SK-N-MC (cell line): ENCODE measurements at regions not wholly inside any gene's neighbourhood (a gene's known extent, or its start where the extent isn't known, plus 50 kb on each side); places are given as distances from the start of the nearest gene placed in this dataset.

Source experiments
- DNase-seq: peaks from one replicate; pipeline ENCODE4 v3.0.0-alpha.2; 2011; ENCODE audit warnings: low read depth, low spot score
- H3K27ac ChIP-seq: fragments of 200-600 bp; sonication (generic); 2 replicates; pipeline ENCODE4 v1.5.1; 2016; ENCODE audit warnings: mixed run types
- H3K36me3 ChIP-seq: fragments of 200-600 bp; sonication (generic); 2 replicates; pipeline ENCODE4 v1.6.1; 2017; ENCODE audit warnings: antibody characterized with exemption, low read length, mixed read lengths; ENCODE audit not compliant: insufficient read depth
- H3K4me3 ChIP-seq: fragments of 200-600 bp; sonication (generic); 2 replicates; pipeline ENCODE4 v1.5.1; 2016
- H3K9ac ChIP-seq: fragments of 200-600 bp; sonication (generic); 2 replicates; pipeline ENCODE4 v1.8.0; 2017; ENCODE audit warnings: mixed run types, mixed read lengths; ENCODE audit not compliant: insufficient read length
- H3K9me3 ChIP-seq: fragments of 200-600 bp; sonication (generic); 2 replicates; pipeline ENCODE4 v1.6.1; 2017; ENCODE audit warnings: low read depth, mild to moderate bottlenecking, antibody characterized with exemption, low read length, moderate library complexity, mixed read lengths
- EZH2 ChIP-seq: fragments of 200-600 bp; sonication (generic); IDR thresholded peaks from one replicate; pipeline ENCODE4 v1.6.1; 2017; ENCODE audit warnings: antibody characterized with exemption
- FOXP2 ChIP-seq: optimal IDR thresholded peaks from 2 replicates; pipeline ENCODE3; 2011; ENCODE audit warnings: mild to moderate bottlenecking, moderate library complexity; ENCODE audit not compliant: insufficient read depth; ENCODE audit errors: extremely low read length, control extremely low read depth
- POLR2AphosphoS5 ChIP-seq: IDR thresholded peaks from 2 replicates; pipeline ENCODE4 v1.6.1; 2012; ENCODE audit warnings: mild to moderate bottlenecking, low read depth, low read length, borderline replicate concordance

GRCh38 chr6:101268541-101268940 is 125.0 kb upstream of the GRIK2 start:
- DNase-seq: no peak

GRCh38 chr6:101275251-101275650 is 118.3 kb upstream of the GRIK2 start:
- no peak overlapping the region for H3K27ac ChIP-seq
- H3K9ac ChIP-seq: no peak overlapping the region
- no peak overlapping the region for H3K4me3 ChIP-seq
- H3K9me3 ChIP-seq: peaks cover 3% of the 10 kb centered on the region; the same call in 1 of the 2 replicates
- H3K36me3 ChIP-seq: no peaks in the 10 kb centered on the region
- no peak for DNase-seq
- no peak for TF ChIP-seq POLR2AphosphoS5
- TF ChIP-seq EZH2: no peak
- no peak for TF ChIP-seq FOXP2

More at GRCh38 chr6:101268541-101268940, 125.0 kb upstream of the GRIK2 start:
- H3K9ac ChIP-seq: no peak overlapping the region
- TF ChIP-seq EZH2: no peak
- no peak for TF ChIP-seq POLR2AphosphoS5
- no peak for TF ChIP-seq FOXP2
- H3K36me3 ChIP-seq: no peaks in the 10 kb centered on the region; the same call in 1 of the 2 replicates
- H3K4me3 ChIP-seq: no peak overlapping the region
- peaks cover 2% of the 10 kb centered on the region; the same call in 1 of the 2 replicates for H3K9me3 ChIP-seq
- H3K27ac ChIP-seq: no peak overlapping the region

- no peak overlapping the region for H3K27ac ChIP-seq
- H3K9me3 ChIP-seq: peaks cover 3% of the 10 kb centered on the region; the same call in 1 of the 2 replicates
- no peaks in the 10 kb centered on the region for H3K36me3 ChIP-seq
- H3K4me3 ChIP-seq: no peak overlapping the region
- H3K9ac ChIP-seq: no peak overlapping the region
- no peak for DNase-seq
- no peak for TF ChIP-seq EZH2
- no peak for TF ChIP-seq FOXP2
- TF ChIP-seq POLR2AphosphoS5: no peak
These were observed 117.4 kb upstream of the GRIK2 start for GRCh38 chr6:101276066-101276465.

- H3K36me3 ChIP-seq: no peaks in the 10 kb centered on the region
- H3K9me3 ChIP-seq: no peaks in the 10 kb centered on the region
- DNase-seq: no peak
- no peak overlapping the region for H3K9ac ChIP-seq
- no peak overlapping the region for H3K27ac ChIP-seq
- no peak overlapping the region for H3K4me3 ChIP-seq
- no peak for TF ChIP-seq EZH2
- no peak for TF ChIP-seq POLR2AphosphoS5
- TF ChIP-seq FOXP2: no peak
These were observed 114.1 kb upstream of the GRIK2 start for GRCh38 chr6:101279410-101279809.

- Histone ChIP-seq H3K4me3 (no peak overlapping the region), H3K9ac (no peak overlapping the region), H3K27ac (no peak overlapping the region), H3K36me3 (no peaks in the 10 kb centered on the region), H3K9me3 (no peaks in the 10 kb centered on the region)
- no peak for TF ChIP-seq FOXP2
- TF ChIP-seq EZH2: no peak
- TF ChIP-seq POLR2AphosphoS5: no peak
- no peak for DNase-seq
These were observed 112.2 kb upstream of the GRIK2 start for GRCh38 chr6:101281266-101281665.

- DNase-seq: no peak
- H3K27ac ChIP-seq: no peak overlapping the region
- no peak overlapping the region for H3K9ac ChIP-seq
- TF ChIP-seq POLR2AphosphoS5 (no peak), FOXP2 (no peak), EZH2 (no peak)
- no peak overlapping the region for H3K4me3 ChIP-seq
- H3K36me3 ChIP-seq: no peaks in the 10 kb centered on the region
- no peaks in the 10 kb centered on the region for H3K9me3 ChIP-seq
These were observed 109.4 kb upstream of the GRIK2 start for GRCh38 chr6:101284131-101284530.

GRCh38 chr6:101286146-101286545 is 107.4 kb upstream of the GRIK2 start:
- H3K27ac ChIP-seq: no peak overlapping the region
- no peak for DNase-seq
- H3K4me3 ChIP-seq: no peak overlapping the region
- TF ChIP-seq EZH2: no peak
- TF ChIP-seq POLR2AphosphoS5: no peak
- TF ChIP-seq FOXP2: no peak
- H3K9ac ChIP-seq: no peak overlapping the region
- H3K36me3 ChIP-seq: no peaks in the 10 kb centered on the region
- H3K9me3 ChIP-seq: no peaks in the 10 kb centered on the region

- Histone ChIP-seq H3K27ac (no peak overlapping the region), H3K36me3 (no peaks in the 10 kb centered on the region), H3K9me3 (no peaks in the 10 kb centered on the region), H3K4me3 (no peak overlapping the region), H3K9ac (no peak overlapping the region)
- DNase-seq: no peak
- no peak for TF ChIP-seq FOXP2
- TF ChIP-seq EZH2: no peak
- TF ChIP-seq POLR2AphosphoS5: no peak
These were observed 103.2 kb upstream of the GRIK2 start for GRCh38 chr6:101290346-101290745.

- Histone ChIP-seq H3K9ac (no peak overlapping the region), H3K9me3 (no peaks in the 10 kb centered on the region), H3K36me3 (no peaks in the 10 kb centered on the region), H3K27ac (no peak overlapping the region), H3K4me3 (no peak overlapping the region)
- DNase-seq: no peak
- no peak for TF ChIP-seq FOXP2
These were observed 99.4 kb upstream of the GRIK2 start for GRCh38 chr6:101294051-101294638.
